Heart right ventricle (tissue), 16 donors: ENCODE measurements at regions not wholly inside any gene's neighbourhood (a gene's known extent, or its start where the extent isn't known, plus 50 kb on each side); places are given as distances from the start of the nearest gene placed in this dataset.

Source experiments
- ATAC-seq, 8 donors: fragments of 200-7000 bp; cut with Tn5 transposase; one replicate each; pipeline ENCODE4 v1.9.1; 2020; ENCODE audit warnings: mild to moderate bottlenecking in 8 of 8, moderate library complexity in 8 of 8, moderate number of reproducible peaks in 1 of 8
- DNase-seq, 2 donors: peaks; one replicate each; pipeline ENCODE4 v3.0.0-alpha.2; 2020
- H3K27ac ChIP-seq, 10 donors: fragments of 200-600 bp; sonication (generic) in 2 of 10; one replicate each; pipeline versions ENCODE4 v1.5.0 to v1.8.0; 2020 to 2022; ENCODE audit warnings: mild to moderate bottlenecking in 3 of 10
- H3K27me3 ChIP-seq, 7 donors: fragments of 200-600 bp; one replicate each; pipeline ENCODE4 v1.8.0; 2021 to 2022; ENCODE audit warnings: mild to moderate bottlenecking in 2 of 7
- H3K36me3 ChIP-seq, 9 donors: fragments of 200-600 bp; sonication (generic) in 1 of 9; one replicate each; pipeline versions ENCODE4 v1.5.0 to v1.8.0; 2020 to 2022; ENCODE audit warnings: mild to moderate bottlenecking in 2 of 9
- H3K4me1 ChIP-seq, 9 donors: fragments of 200-600 bp; sonication (generic) in 1 of 9; one replicate each; pipeline versions ENCODE4 v1.5.0 to v1.8.0; 2020 to 2022; ENCODE audit warnings: mild to moderate bottlenecking in 4 of 9
- H3K4me3 ChIP-seq, 10 donors: fragments of 200-600 bp; sonication (generic) in 2 of 10; one replicate each; pipeline versions ENCODE4 v1.5.0 to v1.8.0; 2020 to 2022; ENCODE audit warnings: mild to moderate bottlenecking in 7 of 10, moderate library complexity in 2 of 10
- H3K9me3 ChIP-seq, 11 donors: fragments of 200-600 bp in 10 of 11; sonication (generic) in 2 of 11; one replicate each; pipeline versions ENCODE4 v1.5.0 to v1.8.0; 2013 to 2022; ENCODE audit warnings: mild to moderate bottlenecking in 2 of 11, control low read depth in 1 of 11, moderate library complexity in 1 of 11
- WGBS, 2 donors: extraction: QIAGEN DNeasy Blood & Tissue Kit; methylation state at CpG; one replicate each; pipeline ENCODE4 v1.1.7; 2013; ENCODE audit warnings: inconsistent platforms in 1 of 2; 5-methylcytosine and 5-hydroxymethylcytosine counted together
- intact Hi-C, 10 donors: fragments of 100-400 bp; cut with DNase I; formaldehyde crosslinking; loops; one replicate each; pipeline versions ENCODE4 v1.11.1 to v1.14.2; 2022
- TF ChIP-seq, protein P1 (sequence below), 9 donors: fragments of 200-600 bp; sonication (generic) in 2 of 9; IDR thresholded peaks; one replicate each; pipeline versions ENCODE4 v1.5.0 to v1.8.0; 2021 to 2022; ENCODE audit warnings: antibody characterized with exemption in 9 of 9, mild to moderate bottlenecking in 5 of 9, moderate library complexity in 1 of 9
- donor health status: Arrhythmogenic right ventricular cardiomyopathy.
- donor health status: ischemic (EF 13 %, LVEDD 7.1; RV severe dilation, severe dysfunction).
- donor health status: healthy with polysubstance abuse.
- donor health status: DM: no; HTN: yes; CAD: no.
- donor health status: DM: no; HTN: no; CAD: no.
- donor health status: ischemic (EF 25% LVEDD 6.9; RV normal size, moderate dysfunction).
- donor health status: ischemic (EF 25% LVEDD 5.7; RV mildly dilated, moderate dysfunction).
- donor health status: healthy.
- donor health status: DM: yes; HTN: yes; CAD: no.
- donor health status: Ischemic cardiomyopathy.
- donor health status: ischemic (EF 35%, LVEDD 5.7; RV mildly dilated, moderate dysfunction).
- donor health status: nonischemic (EF 11% LVEDD 7.7; RV severe dilation, severe dysfunction).
- donor health status: DM: yes; HTN: yes; CAD: no.
- donor health status: PGD.
- donor health status: ischemic (EF 29% LVEDD 5.4; RV normal size, mild dysfunction).
- donor health status: nonischemic (EF 23%, LVEDD 6.1; RV moderate dilation, normal function).

- no peak for DNase-seq
- intact Hi-C loops: no loop called here
- H3K27ac ChIP-seq: no peak overlapping the region
- H3K27me3 ChIP-seq: no peaks in the 10 kb centered on the region
- WGBS, 2 donors: 75 to 77% methylated on average over 3 of the region's 3 CpGs
- H3K4me3 ChIP-seq: no peak overlapping the region
- peaks cover 0 to 3% (median 0%) of the 10 kb centered on the region in 11 donors for H3K9me3 ChIP-seq
- H3K36me3 ChIP-seq: no peaks in the 10 kb centered on the region
- ATAC-seq: no peak
- no peaks in the 10 kb centered on the region for H3K4me1 ChIP-seq
- TF ChIP-seq, protein P1, sequence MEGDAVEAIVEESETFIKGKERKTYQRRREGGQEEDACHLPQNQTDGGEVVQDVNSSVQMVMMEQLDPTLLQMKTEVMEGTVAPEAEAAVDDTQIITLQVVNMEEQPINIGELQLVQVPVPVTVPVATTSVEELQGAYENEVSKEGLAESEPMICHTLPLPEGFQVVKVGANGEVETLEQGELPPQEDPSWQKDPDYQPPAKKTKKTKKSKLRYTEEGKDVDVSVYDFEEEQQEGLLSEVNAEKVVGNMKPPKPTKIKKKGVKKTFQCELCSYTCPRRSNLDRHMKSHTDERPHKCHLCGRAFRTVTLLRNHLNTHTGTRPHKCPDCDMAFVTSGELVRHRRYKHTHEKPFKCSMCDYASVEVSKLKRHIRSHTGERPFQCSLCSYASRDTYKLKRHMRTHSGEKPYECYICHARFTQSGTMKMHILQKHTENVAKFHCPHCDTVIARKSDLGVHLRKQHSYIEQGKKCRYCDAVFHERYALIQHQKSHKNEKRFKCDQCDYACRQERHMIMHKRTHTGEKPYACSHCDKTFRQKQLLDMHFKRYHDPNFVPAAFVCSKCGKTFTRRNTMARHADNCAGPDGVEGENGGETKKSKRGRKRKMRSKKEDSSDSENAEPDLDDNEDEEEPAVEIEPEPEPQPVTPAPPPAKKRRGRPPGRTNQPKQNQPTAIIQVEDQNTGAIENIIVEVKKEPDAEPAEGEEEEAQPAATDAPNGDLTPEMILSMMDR (IDR thresholded peaks at IDR 0.05): no peak
These were observed 260.5 kb upstream of the EPHA7 start for GRCh38 chr6:93679836-93680235.

DNA sequence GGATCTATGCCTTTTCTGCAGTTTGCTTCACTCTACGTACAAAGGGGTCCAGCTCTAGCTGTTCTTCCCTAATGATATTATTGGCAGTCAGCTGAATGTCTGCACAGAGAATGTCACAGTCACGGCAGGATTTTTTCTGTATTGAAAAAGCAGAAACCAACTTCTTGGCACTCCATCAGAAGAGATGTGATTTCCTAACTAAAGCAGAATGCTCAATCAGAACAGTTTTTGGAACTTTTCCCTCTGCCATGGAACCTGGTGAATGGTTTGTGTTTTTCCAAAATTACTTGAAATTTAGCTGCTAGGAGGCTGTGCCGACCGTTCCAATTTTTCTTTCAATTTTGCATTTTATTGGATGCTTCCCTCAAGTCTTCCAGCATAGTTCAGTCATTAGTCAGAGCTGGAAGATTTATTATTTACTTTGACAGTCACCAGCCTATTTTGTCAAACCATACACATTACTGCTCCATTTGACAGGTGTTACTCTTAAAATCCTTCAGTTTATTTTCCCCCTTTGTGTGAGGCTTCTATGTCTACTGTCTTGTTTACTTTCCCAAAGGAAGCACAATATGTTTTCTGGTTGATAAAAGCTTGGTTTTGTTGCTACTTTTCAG, 259.6 kb upstream of the EPHA7 start:
- no peak for DNase-seq
- no peak for ATAC-seq
- Histone ChIP-seq H3K27ac (no peak overlapping the region), H3K9me3 (peaks cover 0 to under 1% (median 0%) of the 10 kb centered on the region in 11 donors), H3K27me3 (no peaks in the 10 kb centered on the region), H3K36me3 (no peaks in the 10 kb centered on the region), H3K4me3 (peak overlapping the region in 1 of 10 donors; percentile 13), H3K4me1 (no peaks in the 10 kb centered on the region)
- WGBS, 2 donors: 47 to 53% methylated on average over 4 of the region's 4 CpGs
- TF ChIP-seq, protein P1 (IDR thresholded peaks at IDR 0.05): no peak
- intact Hi-C loops: no loop called here

DNA sequence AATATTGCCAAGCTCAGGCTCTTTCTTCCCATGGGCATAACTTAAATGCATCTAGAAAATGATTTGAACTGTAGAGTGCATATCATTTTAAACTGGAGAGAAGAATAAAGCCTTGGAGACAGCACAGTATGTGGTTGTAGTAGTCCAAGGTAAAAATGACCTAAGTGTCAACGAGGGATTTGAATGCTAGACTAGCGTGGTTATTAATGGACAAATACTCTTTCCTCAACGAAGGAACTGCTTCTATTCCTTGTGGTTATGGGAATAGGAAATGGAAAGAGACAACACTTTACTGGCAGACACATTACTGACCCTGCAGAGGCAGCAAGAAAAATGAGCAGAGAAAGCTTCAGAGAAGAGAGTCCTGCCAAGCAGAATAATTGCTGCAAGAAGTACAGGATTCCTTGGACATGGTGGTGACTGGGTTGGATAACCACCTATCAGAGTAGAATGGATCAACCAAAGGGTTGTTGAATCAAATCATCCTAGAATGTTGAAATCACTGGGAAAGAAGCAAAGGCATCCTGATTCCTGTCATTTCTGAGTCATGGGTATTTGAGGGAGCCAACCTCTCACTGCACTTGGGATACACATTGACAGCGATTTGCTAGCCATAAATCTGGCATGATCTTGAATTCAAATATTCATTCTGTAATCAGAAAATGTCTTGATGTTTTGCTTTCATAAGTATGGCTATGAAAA, 258.1 kb upstream of the EPHA7 start:
- H3K36me3 ChIP-seq: no peaks in the 10 kb centered on the region
- intact Hi-C loops: no loop called here
- H3K27me3 ChIP-seq: no peaks in the 10 kb centered on the region
- DNase-seq (no peak), ATAC-seq (no peak)
- no peak overlapping the region for H3K4me3 ChIP-seq
- no peaks in the 10 kb centered on the region for H3K4me1 ChIP-seq
- TF ChIP-seq, protein P1 (IDR thresholded peaks at IDR 0.05): no peak
- no peak overlapping the region for H3K27ac ChIP-seq
- 49 to 71% methylated on average over 4 of the region's 4 CpGs for WGBS, 2 donors
- H3K9me3 ChIP-seq: no peaks in the 10 kb centered on the region

DNA sequence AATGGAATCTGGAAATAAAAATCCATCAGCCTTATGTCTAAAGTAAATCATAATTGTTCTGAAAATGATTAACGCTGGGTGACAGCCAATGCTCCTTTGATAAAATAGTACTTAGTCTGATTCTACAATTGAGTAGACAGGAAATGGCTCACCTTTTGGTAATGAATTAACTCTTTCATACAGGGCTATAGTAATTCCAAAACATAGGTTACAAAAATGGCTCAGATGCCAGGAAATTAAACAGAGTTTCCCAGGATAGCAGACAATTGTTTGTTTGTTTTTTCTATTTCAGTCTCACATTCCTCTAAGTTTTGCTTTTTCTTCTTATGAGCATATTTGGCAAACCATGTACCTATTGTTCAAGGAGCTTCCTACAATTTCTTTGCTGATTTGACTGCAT, 257.2 kb upstream of the EPHA7 start:
- intact Hi-C loops: no loop called here
- no peaks in the 10 kb centered on the region for H3K9me3 ChIP-seq
- ATAC-seq (no peak), DNase-seq (no peak)
- 57 to 71% methylated on average over 1 of the region's 1 CpG for WGBS, 2 donors
- no peaks in the 10 kb centered on the region for H3K27me3 ChIP-seq
- H3K4me3 ChIP-seq: no peak overlapping the region
- no peaks in the 10 kb centered on the region for H3K4me1 ChIP-seq
- no peak overlapping the region for H3K27ac ChIP-seq
- no peaks in the 10 kb centered on the region for H3K36me3 ChIP-seq
- TF ChIP-seq, protein P1 (IDR thresholded peaks at IDR 0.05): no peak
